ENCODE measurements at regions not wholly inside any gene's neighbourhood (a gene's known extent, or its start where the extent isn't known, plus 50 kb on each side); places are given as distances from the start of the nearest gene placed in this dataset.

DNA sequence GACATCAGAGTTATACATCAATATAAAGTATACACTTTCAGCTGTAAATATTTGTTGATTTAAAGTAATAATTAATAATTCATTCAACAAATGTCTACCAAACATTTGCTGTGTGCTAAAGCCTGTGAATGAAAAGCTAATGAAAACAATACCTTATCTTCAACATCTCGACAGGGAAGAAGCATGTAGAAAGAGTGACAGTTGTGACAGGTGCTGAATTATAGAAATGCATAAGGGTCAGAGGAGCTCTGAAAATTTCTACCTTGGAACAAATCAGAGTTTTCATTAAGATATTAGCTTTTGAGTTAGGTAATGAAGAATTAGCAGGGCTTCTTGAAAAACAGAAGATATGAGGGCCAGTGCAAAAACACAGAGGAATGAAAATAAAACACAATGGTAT, 739.2 kb downstream of the VGLL3 start:
- TF ChIP-seq POLR2A (IDR thresholded peaks at IDR 0.05), result no peak
- TF ChIP-seq, protein P1, sequence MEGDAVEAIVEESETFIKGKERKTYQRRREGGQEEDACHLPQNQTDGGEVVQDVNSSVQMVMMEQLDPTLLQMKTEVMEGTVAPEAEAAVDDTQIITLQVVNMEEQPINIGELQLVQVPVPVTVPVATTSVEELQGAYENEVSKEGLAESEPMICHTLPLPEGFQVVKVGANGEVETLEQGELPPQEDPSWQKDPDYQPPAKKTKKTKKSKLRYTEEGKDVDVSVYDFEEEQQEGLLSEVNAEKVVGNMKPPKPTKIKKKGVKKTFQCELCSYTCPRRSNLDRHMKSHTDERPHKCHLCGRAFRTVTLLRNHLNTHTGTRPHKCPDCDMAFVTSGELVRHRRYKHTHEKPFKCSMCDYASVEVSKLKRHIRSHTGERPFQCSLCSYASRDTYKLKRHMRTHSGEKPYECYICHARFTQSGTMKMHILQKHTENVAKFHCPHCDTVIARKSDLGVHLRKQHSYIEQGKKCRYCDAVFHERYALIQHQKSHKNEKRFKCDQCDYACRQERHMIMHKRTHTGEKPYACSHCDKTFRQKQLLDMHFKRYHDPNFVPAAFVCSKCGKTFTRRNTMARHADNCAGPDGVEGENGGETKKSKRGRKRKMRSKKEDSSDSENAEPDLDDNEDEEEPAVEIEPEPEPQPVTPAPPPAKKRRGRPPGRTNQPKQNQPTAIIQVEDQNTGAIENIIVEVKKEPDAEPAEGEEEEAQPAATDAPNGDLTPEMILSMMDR (IDR thresholded peaks at IDR 0.05), result no peak
